ENCODE measurements at regions not wholly inside any gene's neighbourhood (a gene's known extent, or its start where the extent isn't known, plus 50 kb on each side); places are given as distances from the start of the nearest gene placed in this dataset.

- no peaks in the 10 kb centered on the region for H3K27me3 ChIP-seq (replicated peaks; ENCODE audit: insufficient read depth)
- DNase-seq (ENCODE audit: low spot score) = no peak
- no peaks in the 10 kb centered on the region for H3K36me3 ChIP-seq
- H3K27ac ChIP-seq = peak overlapping the region; percentile 13 to 52
- H3K4me3 ChIP-seq = no peak overlapping the region
- WGBS = 61% methylated on average over 13 of the region's 13 CpGs
- TF ChIP-seq POLR2AphosphoS5 (IDR thresholded peaks at IDR 0.05) (no peak), CTCF (IDR thresholded peaks at IDR 0.05) (no peak), POLR2A (IDR thresholded peaks at IDR 0.05) (no peak)
- no peaks in the 10 kb centered on the region for H3K9me3 ChIP-seq
- intact Hi-C loops (cut with DNase I) = loop anchor here (5.0 kb wide), 1 partner anchor 60 kb away; the partner anchor contains the start of gene RTN4
- H3K4me1 ChIP-seq (replicated peaks) = no peaks in the 10 kb centered on the region
Observed at GRCh38 chr2:55112229-55113031, 62.2 kb upstream of the RTN4 start.

GRCh38 chr2:55111570-55112228 is 61.4 kb upstream of the RTN4 start:
- no peak for DNase-seq (ENCODE audit: low spot score)
- Histone ChIP-seq H3K4me3 (no peak overlapping the region), H3K27me3 (replicated peaks; ENCODE audit: insufficient read depth) (no peaks in the 10 kb centered on the region), H3K36me3 (no peaks in the 10 kb centered on the region), H3K9me3 (no peaks in the 10 kb centered on the region), H3K27ac (peak overlapping the region in 1 of 2 donors; percentile 52), H3K4me1 (replicated peaks) (no peaks in the 10 kb centered on the region)
- 80% methylated on average over 11 of the region's 11 CpGs for WGBS
- intact Hi-C loops (cut with DNase I) = loop anchor here (5.0 kb wide), 1 partner anchor 59 kb away; the partner anchor contains the start of gene RTN4
- TF ChIP-seq CTCF (IDR thresholded peaks at IDR 0.05) = no peak

- intact Hi-C loops (cut with DNase I) = loop anchor here (5.0 kb wide), 1 partner anchor 59 kb away; the partner anchor contains the start of gene RTN4
- no peaks in the 10 kb centered on the region for H3K4me1 ChIP-seq (replicated peaks)
Observed at GRCh38 chr2:55111230-55111569, 60.9 kb upstream of the RTN4 start.

GRCh38 chr2:55109219-55109891 is 59.1 kb upstream of the RTN4 start:
- TF ChIP-seq POLR2A (IDR thresholded peaks at IDR 0.05) (no peak), POLR2AphosphoS5 (IDR thresholded peaks at IDR 0.05) (no peak), CTCF (IDR thresholded peaks at IDR 0.05) (no peak)
- intact Hi-C loops (cut with DNase I) = no loop called here

More at GRCh38 chr2:55111230-55111569, 60.9 kb upstream of the RTN4 start:
- no peaks in the 10 kb centered on the region for H3K27me3 ChIP-seq (replicated peaks; ENCODE audit: insufficient read depth)
- no peaks in the 10 kb centered on the region for H3K36me3 ChIP-seq
- TF ChIP-seq POLR2AphosphoS5 (IDR thresholded peaks at IDR 0.05) = no peak
- TF ChIP-seq POLR2A (IDR thresholded peaks at IDR 0.05) = no peak
- no peak for TF ChIP-seq CTCF (IDR thresholded peaks at IDR 0.05)
- WGBS = 92% methylated on average over 4 of the region's 4 CpGs
- H3K27ac ChIP-seq = no peak overlapping the region
- H3K4me3 ChIP-seq = no peak overlapping the region
- H3K9me3 ChIP-seq = no peaks in the 10 kb centered on the region
- no peak for DNase-seq (ENCODE audit: low spot score)

More at GRCh38 chr2:55109219-55109891, 59.1 kb upstream of the RTN4 start:
- no peaks in the 10 kb centered on the region for H3K27me3 ChIP-seq (replicated peaks; ENCODE audit: insufficient read depth)
- no peaks in the 10 kb centered on the region for H3K36me3 ChIP-seq
- no peak overlapping the region for H3K27ac ChIP-seq
- DNase-seq (ENCODE audit: low spot score) = no peak
- 88% methylated on average over 2 of the region's 2 CpGs for WGBS
- no peaks in the 10 kb centered on the region for H3K4me1 ChIP-seq (replicated peaks)
- no peaks in the 10 kb centered on the region for H3K9me3 ChIP-seq
- no peak overlapping the region for H3K4me3 ChIP-seq

Data from prostate gland (tissue), 2 donors.